ENCODE measurements at regions not wholly inside any gene's neighbourhood (a gene's known extent, or its start where the extent isn't known, plus 50 kb on each side); places are given as distances from the start of the nearest gene placed in this dataset.

GRCh38 chr4:188409851-188410250, 270.6 kb downstream of the TRIML1 start:
- no peak overlapping the region for H4K8ac ChIP-seq (ENCODE audit: low read depth in 2 of 2, low read length in 2 of 2)
- H2AK5ac ChIP-seq (ENCODE audit: low read depth, low read length), result no peak overlapping the region
- ChIA-PET CTCF (no interaction called here), POLR2A (ENCODE audit: unreplicated experiment) (no interaction called here)
- no peaks in the 10 kb centered on the region for H3K79me1 ChIP-seq (ENCODE audit: low read depth in 1 of 2, low read length in 2 of 2)
- ATAC-seq (ENCODE audit: low read depth) (no peak), DNase-seq (no peak)
- no peak overlapping the region for H3K9ac ChIP-seq (ENCODE audit: low read depth, low read length)
- H3K23ac ChIP-seq (ENCODE audit: low read depth, low read length), result no peak overlapping the region
- no peaks in the 10 kb centered on the region for H4K20me1 ChIP-seq (ENCODE audit: insufficient read depth, low read length)
- peaks cover 7% of the 10 kb centered on the region for H3K4me1 ChIP-seq (ENCODE audit: control insufficient read depth, insufficient read depth, low read length)
- no peaks in the 10 kb centered on the region for H3K27me3 ChIP-seq (ENCODE audit: control insufficient read depth, insufficient read depth, low read length)
- H3K9me3 ChIP-seq (ENCODE audit: control insufficient read depth, insufficient read depth, low read length), result no peaks in the 10 kb centered on the region; the same call in 1 of the 2 replicates
- no peak overlapping the region for H2BK15ac ChIP-seq (ENCODE audit: low read depth, low read length)
- WGBS, 2 experiments (ENCODE audit: extremely low coverage in 2 of 2, insufficient read length in 1 of 2), result 91% methylated on average over 3 of the region's 6 CpGs; no CpG with 5 or more reads in 1 of the 2 experiments
- no peak overlapping the region for H4K91ac ChIP-seq (ENCODE audit: insufficient read depth, low read depth, low read length)
- no peak overlapping the region for H2BK5ac ChIP-seq (ENCODE audit: low read depth, low read length, poor library complexity, severe bottlenecking)
- BruUV-seq (replicated peaks), result no TSS peak
- no peak for TF ChIP-seq RAD21 (IDR thresholded peaks at IDR 0.05; ENCODE audit: low read length)
- no peak for TF ChIP-seq CTCF (conservative IDR thresholded peaks at IDR 0.05; ENCODE audit: low read depth, low read length)
- TF ChIP-seq CHD1 (IDR thresholded peaks at IDR 0.05; ENCODE audit: low read depth, low read length), result no peak
- no peak for TF ChIP-seq ELK1 (IDR thresholded peaks at IDR 0.05; ENCODE audit: borderline replicate concordance, low read depth, low read length)
- no peak for TF ChIP-seq BHLHE40 (IDR thresholded peaks at IDR 0.05; ENCODE audit: low read depth, low read length)
- no peak for TF ChIP-seq FOS (IDR thresholded peaks at IDR 0.05; ENCODE audit: low read depth, low read length)
- no peak overlapping the region for H2AK9ac ChIP-seq (replicated peaks; ENCODE audit: low read depth, low read length, poor library complexity)
- 0 out of 2 replicates have a peak overlapping the region, but pooled peaks have one; percentile 40 for H2BK20ac ChIP-seq (ENCODE audit: low read depth, low read length)
- H3K36me3 ChIP-seq (ENCODE audit: control insufficient read depth, insufficient read depth, low read length), result no peaks in the 10 kb centered on the region
- H3K9me1 ChIP-seq (ENCODE audit: insufficient read depth, low read length), result peaks cover 3% of the 10 kb centered on the region; the same call in 1 of the 2 replicates
- no peak overlapping the region for H2AFZ ChIP-seq (replicated peaks; ENCODE audit: low read length, poor library complexity)
- no peak overlapping the region for H3K4me3 ChIP-seq (ENCODE audit: insufficient read depth, low read depth, low read length)
- H3K4me2 ChIP-seq (ENCODE audit: low read depth, low read length), result no peak overlapping the region
- H4K5ac ChIP-seq (ENCODE audit: low read depth, low read length), result peak overlapping the region; percentile 12; the same call in 1 of the 2 replicates
- H3K18ac ChIP-seq (ENCODE audit: low read depth, low read length), result no peak overlapping the region
- in situ Hi-C loops (cut with MboI; ENCODE audit: low sequenced_read_pairs), result no loop called here
- intact Hi-C loops (cut with micrococcal nuclease), result no loop called here
- dilution Hi-C loops (cut with HindIII; ENCODE audit: low sequenced_read_pairs, unreplicated experiment), result no loop called here
- 0 out of 2 replicates have a peak overlapping the region, but pooled peaks have one; percentile 54 for H3K14ac ChIP-seq (replicated peaks; ENCODE audit: low read depth, low read length)
- no peak overlapping the region for H3K4ac ChIP-seq (ENCODE audit: low read depth, low read length)
- H3K27ac ChIP-seq (ENCODE audit: insufficient read depth, low read length), result no peak overlapping the region
- no peak overlapping the region; the same call in 1 of the 2 replicates for H2BK120ac ChIP-seq (ENCODE audit: low read depth, low read length)
- no peak overlapping the region for H3K56ac ChIP-seq (ENCODE audit: extremely low read depth, insufficient read depth, low read length)

Measured in IMR-90 (cell line).